ENCODE measurements at regions not wholly inside any gene's neighbourhood (a gene's known extent, or its start where the extent isn't known, plus 50 kb on each side); places are given as distances from the start of the nearest gene placed in this dataset.
"Not testable (repeated sequence)": the region's sequence is repeated elsewhere in the genome, so short reads cannot be mapped to it uniquely, and the experiment has no call there.

DNA sequence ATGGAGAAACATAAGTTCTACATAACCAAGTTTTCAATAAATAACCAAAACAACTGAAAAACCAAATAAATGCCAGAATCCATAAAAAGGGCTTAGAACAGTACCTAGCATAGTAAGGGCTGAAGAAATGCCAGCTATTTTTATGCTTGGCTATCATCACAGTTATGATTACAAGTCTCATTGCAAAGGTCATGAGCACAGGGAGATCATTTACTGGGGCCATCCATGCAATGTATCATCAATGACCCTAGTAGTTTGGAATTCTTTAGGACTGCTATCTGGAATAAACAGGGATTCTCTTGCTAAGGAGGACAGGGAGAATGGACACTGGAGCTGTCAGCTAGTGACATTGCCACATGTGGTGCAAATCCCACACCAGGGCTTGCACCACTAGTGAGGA, 92.5 kb upstream of the NAP1L1 start:
- Histone ChIP-seq H3K9me3 (no peaks in the 10 kb centered on the region), H3K36me3 (no peaks in the 10 kb centered on the region), H3K27ac (no peak overlapping the region), H3K4me3 (no peak overlapping the region), H3K27me3 (no peaks in the 10 kb centered on the region), H3K4me1 (no peaks in the 10 kb centered on the region)
- no peak for DNase-seq (ENCODE audit: low spot score in 2 of 2)
- TF ChIP-seq, protein P1, sequence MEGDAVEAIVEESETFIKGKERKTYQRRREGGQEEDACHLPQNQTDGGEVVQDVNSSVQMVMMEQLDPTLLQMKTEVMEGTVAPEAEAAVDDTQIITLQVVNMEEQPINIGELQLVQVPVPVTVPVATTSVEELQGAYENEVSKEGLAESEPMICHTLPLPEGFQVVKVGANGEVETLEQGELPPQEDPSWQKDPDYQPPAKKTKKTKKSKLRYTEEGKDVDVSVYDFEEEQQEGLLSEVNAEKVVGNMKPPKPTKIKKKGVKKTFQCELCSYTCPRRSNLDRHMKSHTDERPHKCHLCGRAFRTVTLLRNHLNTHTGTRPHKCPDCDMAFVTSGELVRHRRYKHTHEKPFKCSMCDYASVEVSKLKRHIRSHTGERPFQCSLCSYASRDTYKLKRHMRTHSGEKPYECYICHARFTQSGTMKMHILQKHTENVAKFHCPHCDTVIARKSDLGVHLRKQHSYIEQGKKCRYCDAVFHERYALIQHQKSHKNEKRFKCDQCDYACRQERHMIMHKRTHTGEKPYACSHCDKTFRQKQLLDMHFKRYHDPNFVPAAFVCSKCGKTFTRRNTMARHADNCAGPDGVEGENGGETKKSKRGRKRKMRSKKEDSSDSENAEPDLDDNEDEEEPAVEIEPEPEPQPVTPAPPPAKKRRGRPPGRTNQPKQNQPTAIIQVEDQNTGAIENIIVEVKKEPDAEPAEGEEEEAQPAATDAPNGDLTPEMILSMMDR (IDR thresholded peaks at IDR 0.05) = no peak
- intact Hi-C loops (cut with DNase I) = no loop called here

DNA sequence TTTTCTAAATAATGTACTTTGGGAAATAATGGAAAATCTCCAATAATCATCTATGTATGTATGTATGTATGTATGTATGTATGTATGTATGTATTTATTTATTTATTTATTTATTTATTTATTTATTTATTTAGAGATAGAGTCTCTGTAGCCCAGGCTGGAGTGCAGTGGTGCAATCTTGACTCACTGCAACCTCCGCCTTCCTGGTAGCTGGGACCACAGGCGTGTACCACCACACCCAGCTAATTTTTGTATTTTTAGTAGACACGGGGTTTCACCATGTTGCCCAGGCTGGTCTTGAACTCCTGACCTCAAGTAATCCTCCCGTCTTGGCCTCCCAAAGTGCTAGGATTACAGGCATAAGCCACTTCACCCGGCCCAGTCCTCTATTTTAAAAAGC, 91.5 kb upstream of the NAP1L1 start:
- DNase-seq (ENCODE audit: low spot score in 2 of 2); H3K4me1 ChIP-seq; H3K9me3 ChIP-seq; H3K27me3 ChIP-seq; H3K27ac ChIP-seq; intact Hi-C loops (cut with DNase I); H3K36me3 ChIP-seq; H3K4me3 ChIP-seq: not testable (repeated sequence)

DNA sequence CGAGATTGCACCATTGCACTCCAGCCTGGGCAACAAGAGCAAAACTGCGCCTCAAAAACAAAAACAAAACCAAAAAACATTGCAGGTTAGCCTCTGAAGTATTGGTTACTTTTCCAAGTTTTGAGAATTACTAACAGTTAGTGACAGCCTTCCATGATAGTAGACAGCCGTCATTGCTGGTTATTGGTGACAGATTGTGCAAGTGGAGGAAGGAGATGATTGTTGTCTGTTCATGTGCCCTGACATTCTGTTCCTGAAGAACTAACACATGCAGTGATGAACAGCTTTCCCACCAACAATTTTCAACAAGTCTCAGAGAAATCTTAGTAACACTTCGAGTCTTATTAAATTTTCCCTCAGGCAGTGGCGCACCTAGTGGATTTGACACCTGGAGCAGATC, 89.3 kb upstream of the NAP1L1 start:
- Histone ChIP-seq H3K27ac (no peak overlapping the region), H3K4me3 (no peak overlapping the region), H3K9me3 (no peaks in the 10 kb centered on the region), H3K36me3 (no peaks in the 10 kb centered on the region), H3K4me1 (no peaks in the 10 kb centered on the region), H3K27me3 (no peaks in the 10 kb centered on the region)
- intact Hi-C loops (cut with DNase I) = no loop called here
- no peak for DNase-seq (ENCODE audit: low spot score in 2 of 2)
- TF ChIP-seq, protein P1 (IDR thresholded peaks at IDR 0.05) = no peak

DNA sequence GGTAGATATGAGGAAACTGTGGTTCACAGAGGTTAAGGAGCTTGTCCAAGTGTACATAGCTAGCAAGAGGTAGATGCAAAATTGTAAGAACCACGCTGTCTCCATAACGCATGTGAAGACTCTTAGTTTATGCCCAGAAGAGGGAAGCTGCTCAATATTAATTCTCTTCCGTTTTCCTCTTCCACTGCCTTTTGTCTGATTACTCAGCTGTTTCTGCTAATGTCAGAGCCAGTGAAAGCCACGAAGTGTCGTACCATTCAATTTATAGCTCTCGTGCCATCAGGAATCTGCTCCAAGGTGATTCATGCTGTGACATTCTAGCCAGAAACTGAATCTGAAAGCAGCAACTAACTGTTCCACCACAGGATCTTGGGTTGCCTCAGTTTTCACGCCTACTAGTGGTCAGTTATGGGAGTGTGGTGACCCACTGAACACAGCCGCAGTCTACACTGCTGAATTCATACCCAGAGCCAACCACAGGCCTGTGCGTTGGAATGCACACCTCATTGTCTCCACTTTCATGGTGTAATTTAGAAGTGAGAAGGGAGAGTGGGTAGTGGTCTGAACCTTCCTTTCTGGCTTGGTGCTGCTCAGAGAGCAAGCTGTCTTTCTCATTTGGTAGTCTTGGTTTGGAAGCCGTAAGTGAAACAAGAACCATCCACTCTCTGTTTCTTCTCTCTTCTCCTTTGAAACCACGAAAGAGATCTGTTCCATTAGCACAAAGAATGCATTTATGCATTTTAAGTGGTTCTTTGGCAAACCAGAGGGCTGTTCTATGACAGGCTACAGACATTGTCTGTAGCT, 74.2 kb upstream of the NAP1L1 start:
- DNase-seq (ENCODE audit: low spot score in 2 of 2) = peak in 1 of 2 donors; percentile 79
- Histone ChIP-seq H3K9me3 (no peaks in the 10 kb centered on the region), H3K4me1 (no peaks in the 10 kb centered on the region), H3K27me3 (no peaks in the 10 kb centered on the region), H3K36me3 (no peaks in the 10 kb centered on the region), H3K4me3 (no peak overlapping the region), H3K27ac (no peak overlapping the region)
- TF ChIP-seq, protein P1 (IDR thresholded peaks at IDR 0.05) = peak in 2 of 3 experiments; percentile 47 to 49
- intact Hi-C loops (cut with DNase I) = no loop called here

DNA sequence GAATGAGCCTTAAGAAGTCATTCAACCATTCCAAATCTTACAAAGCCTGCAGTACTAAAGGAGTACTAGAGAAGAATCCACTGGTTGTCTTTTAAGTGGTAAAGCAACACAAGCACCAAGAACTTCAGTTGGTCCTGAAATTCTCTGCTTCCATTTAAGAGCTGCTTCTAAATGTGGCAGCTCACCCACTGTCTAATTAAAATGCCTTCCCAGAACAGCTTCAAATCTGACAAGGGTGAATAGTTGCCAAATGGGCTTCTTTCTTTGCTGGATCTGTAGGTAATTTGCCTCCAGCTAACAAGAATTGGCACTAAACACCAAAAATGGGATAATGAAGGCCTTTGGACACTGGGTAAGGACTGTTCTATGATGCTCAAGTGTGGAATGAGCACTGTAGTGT, 72.2 kb upstream of the NAP1L1 start:
- no peak overlapping the region for H3K4me3 ChIP-seq
- H3K27me3 ChIP-seq = no peaks in the 10 kb centered on the region
- no peaks in the 10 kb centered on the region for H3K9me3 ChIP-seq
- no peaks in the 10 kb centered on the region for H3K4me1 ChIP-seq
- TF ChIP-seq, protein P1 (IDR thresholded peaks at IDR 0.05) = no peak
- no peak overlapping the region for H3K27ac ChIP-seq
- DNase-seq (ENCODE audit: low spot score in 2 of 2) = no peak
- intact Hi-C loops (cut with DNase I) = no loop called here
- no peaks in the 10 kb centered on the region for H3K36me3 ChIP-seq

DNA sequence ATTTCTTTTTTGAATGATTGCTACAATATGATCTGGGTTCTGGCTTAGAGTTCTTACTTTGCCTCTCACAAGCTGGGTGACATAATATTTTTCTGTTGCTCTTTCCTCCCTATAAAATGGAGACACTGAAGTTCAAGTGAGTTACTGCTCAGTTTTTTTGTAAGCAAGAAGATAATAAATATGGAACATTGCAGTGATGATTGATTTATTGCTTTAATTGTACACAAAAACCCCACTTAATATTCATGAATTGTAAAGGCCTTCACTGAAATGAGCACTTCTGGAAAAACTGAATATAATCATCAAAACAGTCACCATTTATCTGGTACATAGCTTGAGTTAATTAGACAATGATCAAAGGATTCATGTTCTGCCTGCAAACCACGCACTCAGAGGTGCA, 71.8 kb upstream of the NAP1L1 start:
- TF ChIP-seq, protein P1 (IDR thresholded peaks at IDR 0.05) = no peak
- Histone ChIP-seq H3K27me3 (no peaks in the 10 kb centered on the region), H3K27ac (no peak overlapping the region), H3K36me3 (no peaks in the 10 kb centered on the region), H3K4me1 (no peaks in the 10 kb centered on the region), H3K9me3 (no peaks in the 10 kb centered on the region), H3K4me3 (no peak overlapping the region)
- no peak for DNase-seq (ENCODE audit: low spot score in 2 of 2)
- intact Hi-C loops (cut with DNase I) = no loop called here
